ENCODE measurements at regions not wholly inside any gene's neighbourhood (a gene's known extent, or its start where the extent isn't known, plus 50 kb on each side); places are given as distances from the start of the nearest gene placed in this dataset.

DNA sequence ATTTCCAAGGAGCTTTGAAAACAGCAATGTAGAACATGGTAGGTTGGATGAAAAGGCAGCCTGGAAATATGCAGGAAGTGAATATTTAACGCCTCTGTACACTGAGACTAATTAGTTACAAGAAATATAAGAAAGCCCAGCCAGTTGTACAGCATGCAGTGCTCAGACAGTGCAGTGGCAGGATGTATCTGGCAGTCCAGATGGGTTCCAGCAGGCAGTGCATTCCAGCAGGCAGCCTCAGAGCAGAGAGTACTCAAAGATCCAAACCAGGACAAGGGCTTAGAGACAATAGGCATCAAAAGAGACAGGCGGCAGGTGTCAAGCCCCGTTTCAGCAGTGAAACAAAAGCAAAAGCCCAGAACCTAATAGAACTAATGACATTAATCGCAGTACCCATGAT lies 2776.3 kb downstream of the PCDH9 start:
- peak; percentile 5 for DNase-seq (ENCODE audit: low spot score)

GRCh38 chr13:64446372-64446771 lies 2783.8 kb downstream of the PCDH9 start:
- DNase-seq (ENCODE audit: low spot score): no peak

DNA sequence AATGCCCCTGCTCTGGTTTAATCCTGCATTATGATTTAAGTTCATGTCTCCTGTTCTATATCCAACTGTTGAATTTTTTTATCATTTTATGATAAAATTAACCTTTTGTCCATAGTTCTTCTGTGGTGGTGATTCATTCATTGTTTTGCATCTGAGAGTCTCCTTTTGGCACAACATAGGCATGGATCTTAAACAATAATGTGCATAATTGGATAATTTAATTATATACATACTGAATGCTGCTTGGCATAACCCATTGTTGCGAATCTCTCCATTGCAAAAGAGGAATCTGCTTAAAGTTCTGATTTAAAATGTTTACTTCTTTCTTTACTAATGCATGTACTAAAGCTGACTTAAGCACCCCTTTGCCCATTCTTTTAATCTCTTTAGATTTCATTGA lies 2788.4 kb downstream of the PCDH9 start:
- DNase-seq (ENCODE audit: low spot score): no peak

GRCh38 chr13:64438084-64438483 lies 2792.1 kb downstream of the PCDH9 start:
- DNase-seq (ENCODE audit: low spot score): peak; percentile 49

DNA sequence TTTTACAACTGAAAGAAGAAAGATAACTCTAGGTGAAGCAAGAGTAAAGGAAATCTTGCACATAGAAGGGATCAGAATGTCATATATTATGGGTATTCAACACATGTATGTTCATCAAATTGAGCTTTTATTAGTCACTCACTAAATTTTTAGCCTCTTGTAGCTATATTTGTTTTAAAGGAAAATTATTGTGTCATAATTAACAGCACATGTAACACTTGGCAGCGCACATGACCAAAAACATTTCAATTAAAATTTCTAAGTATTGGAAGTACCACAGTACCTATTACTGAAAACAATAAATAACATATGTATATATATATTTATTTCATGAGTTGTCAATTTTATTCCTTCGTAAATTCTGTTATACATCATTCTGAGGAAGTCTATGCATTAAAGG lies 2800.4 kb downstream of the PCDH9 start:
- no peak for DNase-seq (ENCODE audit: low spot score)

DNA sequence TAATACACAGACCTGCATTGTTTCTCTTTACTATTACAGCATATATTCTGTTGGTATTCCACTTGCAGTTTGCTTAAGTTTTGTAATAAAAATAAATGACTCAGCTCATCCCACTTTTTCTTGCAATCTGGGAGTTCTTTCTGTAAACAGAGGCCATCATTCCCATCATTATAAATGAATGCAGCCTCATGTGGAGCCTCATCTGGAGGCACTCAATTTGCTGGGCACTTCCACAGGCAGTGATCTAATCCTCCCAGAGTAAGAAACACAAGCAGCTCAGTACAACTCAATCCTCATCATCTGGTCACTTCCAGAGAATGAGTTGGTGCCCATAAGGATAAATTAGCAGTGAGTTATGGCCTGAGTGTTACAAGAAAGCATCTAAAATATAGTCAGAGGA lies 2801.9 kb downstream of the PCDH9 start:
- no peak for DNase-seq (ENCODE audit: low spot score)

GRCh38 chr13:64423467-64423866 lies 2806.7 kb downstream of the PCDH9 start:
- DNase-seq (ENCODE audit: low spot score): no peak

DNA sequence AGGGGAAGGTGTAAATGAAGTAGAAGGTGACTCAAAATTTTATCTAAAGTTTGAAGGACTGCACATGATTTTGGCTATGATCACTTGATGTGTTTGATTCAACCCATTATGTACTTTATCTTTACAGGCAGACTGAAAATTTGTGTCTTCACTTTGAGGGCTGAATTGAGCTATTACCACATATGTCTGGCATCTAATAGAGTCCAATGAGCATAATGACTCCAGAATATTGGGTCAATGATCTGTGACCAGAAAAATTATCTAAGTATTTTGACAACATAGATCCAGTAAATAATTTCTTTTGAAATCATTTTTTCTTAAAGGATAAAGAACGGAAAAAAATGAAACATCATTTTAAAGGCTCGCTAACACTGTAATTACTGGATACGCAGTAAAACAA lies 2810.0 kb downstream of the PCDH9 start:
- DNase-seq (ENCODE audit: low spot score): no peak

- no peak for DNase-seq (ENCODE audit: low spot score)
Observed at GRCh38 chr13:64417581-64417980, 2812.6 kb downstream of the PCDH9 start.

GRCh38 chr13:64414381-64414780 lies 2815.8 kb downstream of the PCDH9 start:
- DNase-seq (ENCODE audit: low spot score): no peak

DNA sequence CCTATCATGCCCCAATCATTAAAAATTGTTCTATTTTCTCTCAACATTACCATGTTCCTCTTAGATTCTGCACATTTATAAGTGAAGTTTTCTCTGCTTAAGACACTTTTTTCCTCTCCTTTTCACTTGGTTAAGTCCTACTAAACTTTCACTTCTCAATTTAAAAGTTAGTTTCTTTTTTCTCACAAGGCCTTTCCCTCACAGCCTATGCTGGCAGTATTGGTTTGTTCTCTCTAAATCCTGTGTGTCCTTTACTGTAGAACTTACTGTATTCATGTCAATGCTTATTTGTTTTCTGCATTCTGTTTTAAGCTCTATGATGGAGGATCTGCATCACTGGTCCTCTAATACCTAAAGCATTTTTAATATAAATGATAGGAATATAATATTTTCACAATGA lies 2816.6 kb downstream of the PCDH9 start:
- DNase-seq (ENCODE audit: low spot score): no peak

DNA sequence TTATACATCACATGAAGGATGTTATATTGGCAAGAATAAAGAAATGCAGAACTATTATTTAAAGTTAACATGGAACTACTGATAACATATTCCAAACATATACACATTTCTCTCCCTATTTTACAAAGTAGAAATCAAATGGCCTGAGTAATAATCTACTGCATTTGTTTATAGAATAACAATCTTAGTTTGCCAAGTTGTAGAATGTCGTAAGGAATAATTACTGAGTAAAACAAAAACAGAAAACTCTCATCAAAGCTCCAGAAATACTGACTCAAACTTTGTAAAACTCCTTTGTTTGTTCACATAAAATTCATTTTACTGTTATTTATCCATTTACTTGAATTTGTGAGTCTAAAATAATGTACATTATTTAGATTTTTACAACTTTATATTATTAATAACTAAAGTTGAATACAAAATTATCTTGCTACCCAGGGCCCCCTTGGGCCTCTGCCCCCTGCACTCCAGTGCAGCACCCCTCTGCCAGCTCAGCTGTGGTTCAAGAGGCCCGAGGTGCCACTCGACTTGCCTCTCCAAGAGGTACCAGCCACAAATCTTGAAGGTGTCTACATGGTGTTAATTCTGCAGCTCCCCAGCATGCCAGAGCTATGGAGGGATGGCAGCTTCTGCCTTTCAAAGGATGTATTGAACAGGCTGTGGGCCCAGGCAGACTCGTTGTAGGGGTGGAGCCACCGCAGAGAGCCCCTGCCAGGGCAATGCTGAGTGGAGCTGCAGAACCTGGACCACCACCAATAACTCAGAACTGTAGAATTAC lies 2819.7 kb downstream of the PCDH9 start:
- DNase-seq (ENCODE audit: low spot score): no peak

DNA sequence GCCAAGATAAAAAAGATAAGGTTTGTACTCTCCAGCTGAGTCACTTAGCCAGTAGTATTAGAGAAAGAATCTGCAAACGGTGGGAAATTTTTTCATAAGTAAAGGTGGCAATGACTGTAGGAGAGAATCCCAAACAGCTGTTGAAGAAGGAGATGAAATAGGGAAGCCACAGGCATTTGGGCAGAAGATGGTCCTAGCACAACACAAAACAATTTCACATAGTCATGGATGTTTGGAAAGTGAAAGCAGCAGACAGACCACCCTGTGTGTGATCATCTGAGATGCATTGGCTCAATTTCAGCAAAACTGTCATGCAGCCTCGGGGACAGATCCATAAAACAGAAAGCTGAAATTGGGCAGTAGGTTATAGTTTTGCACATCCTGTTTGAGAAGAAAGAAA lies 2832.4 kb downstream of the PCDH9 start:
- DNase-seq (ENCODE audit: low spot score): peak; percentile 15

GRCh38 chr13:64377606-64378005 lies 2852.5 kb downstream of the PCDH9 start:
- DNase-seq (ENCODE audit: low spot score): no peak

GRCh38 chr13:64371461-64371860 lies 2858.7 kb downstream of the PCDH9 start:
- DNase-seq (ENCODE audit: low spot score): no peak

DNA sequence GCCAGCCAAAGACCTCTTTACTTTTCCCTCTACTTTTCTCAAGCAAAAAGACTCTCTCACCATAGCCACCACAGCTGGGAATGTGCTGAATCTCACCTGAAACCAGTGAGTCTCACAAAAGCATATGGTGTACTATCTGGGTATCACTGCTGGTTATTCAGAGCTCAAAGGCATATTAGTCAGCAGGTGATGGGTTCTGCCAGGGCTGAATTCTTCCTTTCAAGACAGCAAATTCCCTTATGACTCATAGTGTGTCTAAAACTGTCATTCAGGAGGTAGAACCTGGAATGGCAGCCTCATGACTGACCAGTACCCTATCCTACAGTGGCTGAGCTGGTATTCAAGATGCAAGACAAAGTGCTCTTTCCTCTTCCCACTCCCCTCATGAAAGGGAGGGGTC lies 2859.1 kb downstream of the PCDH9 start:
- no peak for DNase-seq (ENCODE audit: low spot score)

GRCh38 chr13:64369121-64369520 lies 2861.0 kb downstream of the PCDH9 start:
- no peak for DNase-seq (ENCODE audit: low spot score)

DNA sequence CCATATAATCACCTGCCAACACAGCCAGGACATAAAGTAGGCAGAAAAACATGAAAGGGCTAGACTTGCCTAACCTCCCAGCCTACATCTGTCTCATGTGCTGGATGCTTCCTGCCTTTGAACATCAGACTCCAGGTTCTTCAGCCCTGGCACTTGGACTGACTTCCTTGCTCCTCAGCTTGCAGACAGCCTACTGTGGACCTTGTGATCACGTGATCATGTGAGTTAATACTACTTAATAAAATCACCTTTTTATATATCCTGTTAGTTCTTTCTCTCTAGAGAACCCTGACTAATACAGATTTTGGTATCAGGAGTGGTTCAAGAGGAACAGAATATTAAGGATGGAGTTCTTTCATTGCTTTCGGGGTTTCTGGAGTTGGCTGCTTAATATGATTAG lies 2867.6 kb downstream of the PCDH9 start:
- DNase-seq (ENCODE audit: low spot score): no peak

DNA sequence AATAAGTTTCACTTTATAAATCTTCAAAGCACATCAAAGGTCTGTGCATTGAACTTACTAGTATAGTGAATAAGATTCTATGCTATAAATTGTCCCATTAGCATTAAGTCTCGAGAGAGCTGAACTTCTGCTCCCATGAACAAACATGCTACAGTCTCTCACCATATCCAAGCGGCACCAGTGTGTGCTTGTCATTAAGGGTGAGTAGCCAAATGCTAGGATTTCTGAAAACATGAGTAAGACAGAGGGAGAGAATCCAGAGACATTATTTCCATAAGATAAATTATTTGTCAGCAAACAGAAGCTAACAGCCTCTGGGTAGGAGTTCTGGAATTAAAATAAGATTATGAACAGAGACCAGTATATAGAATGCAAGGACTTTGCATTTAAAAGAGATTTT lies 2882.5 kb downstream of the PCDH9 start:
- no peak for DNase-seq (ENCODE audit: low spot score)

- no peak for DNase-seq (ENCODE audit: low spot score)
Observed at GRCh38 chr13:64339373-64340063, 2890.6 kb downstream of the PCDH9 start.

DNA sequence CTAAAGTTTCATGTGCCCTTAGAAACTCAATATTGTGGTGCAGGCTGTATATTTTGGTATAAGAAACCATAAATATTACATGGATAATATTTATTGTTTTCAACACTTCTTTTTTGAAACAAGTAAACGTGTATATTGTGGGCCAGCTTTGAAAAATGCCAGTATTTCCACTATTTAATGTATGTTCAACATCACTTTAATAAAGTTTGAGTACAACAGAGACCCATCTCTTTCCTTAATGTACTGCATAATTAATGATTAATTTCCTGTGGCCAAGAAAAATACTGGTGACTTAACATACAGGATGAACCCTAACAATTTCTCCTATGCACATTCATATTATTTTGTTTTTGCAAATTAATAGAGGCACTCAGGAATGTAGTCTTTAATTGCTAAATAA lies 2891.5 kb downstream of the PCDH9 start:
- no peak for DNase-seq (ENCODE audit: low spot score)

GRCh38 chr13:64333888-64334287 lies 2896.2 kb downstream of the PCDH9 start:
- no peak for DNase-seq (ENCODE audit: low spot score)

DNA sequence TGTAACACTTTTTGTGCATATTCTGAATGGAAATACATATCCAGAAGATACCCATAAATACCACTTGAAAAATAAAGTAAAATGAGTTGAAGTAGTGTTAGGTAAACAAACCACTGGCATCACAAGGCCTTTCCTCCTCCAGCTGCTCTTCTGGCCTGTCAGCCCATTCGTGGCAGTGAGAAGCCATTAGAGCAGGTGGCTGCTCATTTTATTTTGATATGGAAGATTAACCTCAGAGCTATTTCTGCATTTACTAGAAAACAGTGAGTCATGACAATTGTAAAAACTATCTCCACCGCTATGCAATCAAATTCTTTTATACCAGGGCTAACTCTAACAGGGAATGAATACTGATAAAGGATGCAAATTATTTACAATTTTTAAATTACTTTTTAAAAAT lies 2898.1 kb downstream of the PCDH9 start:
- no peak for DNase-seq (ENCODE audit: low spot score)
